Caki2 (cell line): ENCODE measurements at regions not wholly inside any gene's neighbourhood (a gene's known extent, or its start where the extent isn't known, plus 50 kb on each side); places are given as distances from the start of the nearest gene placed in this dataset.
"Not testable (repeated sequence)": the region's sequence is repeated elsewhere in the genome, so short reads cannot be mapped to it uniquely, and the experiment has no call there.

Experiments used
- DNase-seq: peaks from one replicate; pipeline ENCODE4 v3.0.0-alpha.2; 2015; ENCODE audit warnings: low read depth
- in situ Hi-C: cut with HindIII; loops from 2 replicates; pipeline ENCODE4 v1.10.0; 2016; ENCODE audit warnings: low sequenced_read_pairs, low pct_unique_long_range_greater_than_20kb, mixed read lengths

DNA sequence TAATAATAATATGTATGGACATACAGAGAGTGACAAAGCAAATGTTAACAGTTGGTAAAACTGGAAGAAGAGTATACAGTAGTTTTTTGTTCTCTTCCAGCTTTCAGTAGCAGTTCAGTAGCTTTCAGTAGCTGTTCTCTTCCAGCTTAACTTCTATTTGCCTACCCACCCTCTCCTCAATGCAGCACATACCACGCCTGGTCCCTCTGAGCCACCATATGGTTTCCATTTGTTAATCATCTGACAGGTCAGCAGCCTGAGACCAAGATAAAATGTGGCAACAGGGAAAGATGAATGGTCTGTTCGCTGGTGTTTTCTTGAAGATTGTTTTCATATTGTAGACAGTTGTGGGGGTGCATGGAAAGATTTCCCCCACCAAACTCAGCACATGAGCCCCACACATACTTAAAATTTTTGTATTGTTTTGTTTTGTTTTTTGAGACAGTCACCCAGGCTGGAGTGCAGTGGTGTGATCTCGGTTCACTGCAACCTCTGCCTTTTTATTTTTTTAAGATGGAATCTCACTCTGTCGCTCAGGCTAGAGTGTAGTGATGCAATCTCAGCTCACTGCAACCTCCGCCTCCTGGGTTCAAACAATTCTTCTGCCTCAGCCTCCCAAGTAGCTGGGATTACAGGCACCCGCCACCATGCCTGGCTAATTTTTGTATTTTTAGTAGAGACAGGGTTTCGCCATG lies 56.8 kb downstream of the ATP6V0E2 start:
- in situ Hi-C loops = not testable (repeated sequence)
- DNase-seq = peak; percentile 17

DNA sequence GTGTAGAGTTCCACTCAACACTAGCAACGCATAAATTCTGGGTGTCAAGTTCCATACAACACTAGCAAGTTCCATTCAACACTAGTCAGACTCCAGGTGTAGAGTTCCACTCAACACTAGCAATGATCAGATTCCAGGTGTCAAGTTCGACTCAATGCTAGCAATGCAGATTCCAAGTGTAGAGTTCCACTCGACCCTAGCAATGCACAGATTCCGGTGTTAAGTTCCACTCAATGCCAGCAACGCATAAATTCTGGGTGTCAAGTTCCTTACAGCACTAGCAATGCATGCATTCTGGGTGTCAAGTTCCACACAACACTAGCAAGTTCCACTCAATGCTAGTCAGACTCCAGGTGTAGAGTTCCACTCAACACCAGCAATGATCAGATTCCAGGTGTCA lies 60.0 kb downstream of the ATP6V0E2 start:
- in situ Hi-C loops = not testable (repeated sequence)

DNA sequence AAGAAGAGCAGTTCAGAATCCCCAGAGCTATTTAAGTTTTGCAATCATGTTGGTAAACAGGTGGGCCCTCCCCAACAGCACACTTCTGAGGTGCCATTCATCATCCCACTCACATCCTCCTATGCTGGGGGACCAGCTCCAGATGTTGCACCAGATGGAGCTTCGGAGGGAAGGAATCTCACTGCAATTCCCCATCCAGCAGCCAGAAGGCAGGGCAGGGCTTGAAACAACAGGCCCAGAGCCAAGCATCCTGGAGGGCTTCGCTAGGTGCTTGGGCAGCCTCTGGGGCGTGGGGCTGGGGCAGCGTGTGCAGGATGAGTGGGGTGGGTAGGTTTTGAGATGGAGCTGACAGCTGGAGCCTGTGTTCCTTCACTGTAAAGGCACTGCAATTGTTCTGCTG lies 73.6 kb downstream of the ATP6V0E2 start:
- in situ Hi-C loops, DNase-seq: not testable (repeated sequence)

More for the DNA sequence above, 60.0 kb downstream of the ATP6V0E2 start:
- not testable (repeated sequence) for DNase-seq

DNA sequence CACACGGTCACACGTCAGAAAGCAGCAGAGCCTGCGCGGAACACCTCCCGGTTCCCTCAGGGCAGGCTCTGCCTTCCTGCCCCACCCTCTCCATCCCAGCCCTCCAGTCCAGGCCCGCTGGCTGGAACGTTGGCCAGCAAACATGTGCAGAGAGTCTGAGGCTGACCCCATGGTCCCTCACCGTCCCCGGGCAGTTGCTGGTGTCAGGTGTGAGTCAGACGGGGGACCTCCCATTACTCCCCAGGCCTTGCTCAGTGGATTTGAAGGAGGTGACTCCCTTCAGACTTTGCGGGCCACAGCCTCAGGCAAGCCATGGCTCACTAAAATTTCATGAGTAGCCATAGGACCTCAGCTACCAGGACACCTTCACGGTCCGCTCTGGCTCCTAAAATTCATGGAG lies 74.7 kb downstream of the ATP6V0E2 start:
- in situ Hi-C loops, DNase-seq: not testable (repeated sequence)

DNA sequence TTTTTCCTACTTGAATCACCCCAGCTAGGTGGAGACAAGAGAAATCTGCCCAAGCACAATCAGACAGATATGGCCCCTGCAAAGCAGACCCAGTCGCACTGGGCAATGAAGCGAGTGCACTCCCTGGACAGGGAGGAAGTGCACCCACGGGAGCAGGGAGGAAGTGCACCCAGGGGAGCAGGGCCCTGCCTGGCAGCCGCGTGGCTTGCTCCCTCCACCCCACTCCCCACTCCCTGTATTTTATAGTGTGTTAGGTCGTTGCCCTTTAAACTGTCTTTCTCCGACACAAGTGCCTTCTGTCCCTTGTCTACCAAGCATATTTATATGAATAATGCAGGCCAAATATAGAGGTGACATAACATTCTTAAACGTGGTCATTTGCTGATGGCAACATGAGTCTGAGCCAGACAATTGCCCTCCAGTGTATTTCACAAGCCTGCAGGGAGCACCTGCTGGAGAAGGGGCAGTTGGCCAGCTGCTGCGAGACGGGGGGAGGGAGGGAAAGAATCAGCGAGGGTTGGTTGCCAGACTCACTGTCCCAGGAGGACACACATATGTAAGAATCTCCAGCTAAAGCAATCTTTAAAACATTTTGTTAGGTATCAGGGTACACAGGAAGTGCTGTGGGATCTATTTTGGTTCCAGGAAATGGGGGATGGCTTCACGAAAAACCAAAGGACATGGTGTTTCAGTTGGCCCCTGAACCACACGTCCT lies 76.3 kb downstream of the ATP6V0E2 start:
- in situ Hi-C loops, DNase-seq: not testable (repeated sequence)

DNA sequence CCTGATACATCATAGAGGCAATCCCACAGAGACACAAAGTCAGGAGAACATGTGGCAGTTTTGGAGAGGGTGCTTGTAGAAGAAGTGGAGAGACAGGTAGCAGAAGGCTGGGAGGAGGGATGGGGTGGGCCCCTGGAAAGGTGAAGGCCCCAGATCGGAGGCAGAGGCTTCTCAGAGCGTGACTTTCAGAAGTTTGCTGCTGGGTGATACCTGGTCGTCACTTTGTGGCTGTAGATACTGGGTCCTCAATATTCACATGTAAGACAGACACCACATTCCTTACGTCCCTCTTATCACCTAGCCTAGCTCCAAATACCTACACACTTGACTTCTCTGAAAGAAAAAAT lies 76.8 kb downstream of the ATP6V0E2 start:
- DNase-seq, in situ Hi-C loops: not testable (repeated sequence)

DNA sequence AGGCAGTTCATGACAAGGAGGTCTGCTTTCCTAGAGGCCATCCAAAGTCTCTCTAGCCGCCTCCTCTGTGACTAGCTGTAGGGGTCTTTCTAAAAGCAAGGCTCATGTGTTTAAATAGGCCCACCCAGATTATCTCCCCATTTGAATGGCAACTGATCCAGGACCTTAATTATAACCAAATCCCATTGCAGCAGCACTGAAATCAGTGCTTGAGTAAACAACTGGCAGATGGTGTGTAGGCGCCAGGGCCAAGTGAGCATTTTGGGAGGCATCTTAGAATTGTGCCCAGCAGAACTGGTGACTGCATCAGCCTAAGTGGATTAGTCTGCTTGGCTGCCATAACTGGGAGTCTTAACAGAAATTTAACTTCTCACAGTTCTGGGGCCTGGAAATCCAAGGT lies 77.8 kb downstream of the ATP6V0E2 start:
- in situ Hi-C loops, DNase-seq: not testable (repeated sequence)

DNA sequence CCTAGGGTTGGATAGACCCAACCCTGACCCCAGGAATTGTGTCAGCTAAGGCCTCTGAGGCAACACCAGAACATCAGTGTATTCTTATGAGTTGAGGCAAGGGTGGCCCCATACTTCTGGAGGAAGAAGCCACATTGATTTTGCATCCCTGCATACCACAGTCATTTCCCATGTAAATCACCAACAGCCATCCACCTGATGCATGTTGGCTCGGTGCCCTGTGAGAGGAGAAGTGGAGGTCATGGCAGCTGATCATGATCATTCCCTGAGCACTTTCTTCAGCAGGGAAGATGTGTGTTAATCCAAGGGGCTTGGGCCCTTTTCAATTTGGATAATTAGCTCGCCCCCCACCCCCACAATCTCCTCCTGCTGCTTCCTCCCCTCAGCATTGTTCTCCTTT lies 85.1 kb downstream of the ATP6V0E2 start:
- in situ Hi-C loops, DNase-seq: not testable (repeated sequence)

DNA sequence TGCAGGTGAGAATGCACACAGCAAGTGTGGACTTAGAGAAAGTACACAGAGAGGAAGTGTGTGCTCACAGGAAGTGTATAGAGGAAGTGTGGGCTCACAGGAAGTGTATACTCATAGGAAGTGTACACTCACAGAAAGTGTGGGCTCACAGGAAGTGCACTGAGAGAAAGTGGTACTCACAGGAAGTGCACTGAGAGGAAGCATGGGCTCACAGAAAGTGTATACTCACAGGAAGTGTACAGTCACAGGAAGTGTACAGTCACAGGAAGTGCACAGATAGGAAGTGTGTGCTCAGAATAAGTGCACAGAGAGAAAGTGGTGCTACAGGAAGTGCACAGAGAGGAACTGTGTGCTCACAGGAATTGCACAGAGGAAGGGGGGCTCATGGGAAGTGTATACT lies 87.1 kb downstream of the ATP6V0E2 start:
- in situ Hi-C loops, DNase-seq: not testable (repeated sequence)

DNA sequence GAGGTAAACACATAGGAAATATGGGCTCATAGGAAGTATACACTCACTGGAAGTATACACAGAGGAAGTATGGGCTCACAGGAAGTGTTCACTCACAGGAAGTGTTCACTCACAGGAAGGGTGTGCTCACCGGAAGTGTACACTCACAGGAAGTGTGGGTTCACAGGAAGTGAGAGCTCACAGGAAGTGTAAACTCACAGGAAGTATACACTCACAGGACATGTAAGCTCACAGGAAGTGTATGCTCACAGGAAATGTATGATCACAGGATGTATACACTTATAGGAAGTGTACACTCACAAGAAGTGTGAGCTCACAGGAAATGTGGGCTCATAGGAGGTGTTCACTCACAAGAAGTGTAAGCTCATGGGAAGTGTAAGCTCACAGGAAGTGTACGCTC lies 88.1 kb downstream of the ATP6V0E2 start:
- in situ Hi-C loops = not testable (repeated sequence)

DNA sequence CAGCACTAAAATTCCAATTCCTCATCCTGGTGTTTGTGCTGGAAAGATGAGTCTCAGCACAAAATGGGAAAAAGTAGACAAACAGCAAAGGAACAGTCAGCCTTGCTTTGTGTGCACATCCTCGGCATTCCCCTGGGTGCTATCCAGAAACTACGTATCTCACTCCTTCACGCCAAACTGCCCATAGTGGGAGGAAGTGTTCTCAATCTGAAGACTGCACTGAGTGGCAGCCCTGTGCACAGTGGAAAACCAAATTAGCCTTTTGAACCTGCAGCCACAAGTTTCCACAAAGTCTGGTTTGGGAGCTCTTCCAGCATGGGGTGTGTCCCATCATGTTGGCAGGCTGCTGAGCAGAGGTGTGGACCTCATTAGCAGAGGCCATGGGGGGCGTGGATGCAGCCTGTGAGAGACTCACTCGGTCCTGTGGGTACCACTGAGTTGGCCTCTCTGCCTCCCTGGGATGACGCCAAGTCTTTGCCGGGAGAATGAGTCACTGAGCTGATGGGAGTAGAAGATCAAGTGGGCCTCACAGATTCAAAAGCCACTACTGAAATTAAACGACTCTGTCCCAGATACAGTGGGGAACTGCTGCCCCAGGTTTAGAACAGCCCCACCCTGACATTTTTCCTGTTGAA lies 89.0 kb downstream of the ATP6V0E2 start:
- DNase-seq, in situ Hi-C loops: not testable (repeated sequence)

More for the DNA sequence above, 88.1 kb downstream of the ATP6V0E2 start:
- DNase-seq = not testable (repeated sequence)

DNA sequence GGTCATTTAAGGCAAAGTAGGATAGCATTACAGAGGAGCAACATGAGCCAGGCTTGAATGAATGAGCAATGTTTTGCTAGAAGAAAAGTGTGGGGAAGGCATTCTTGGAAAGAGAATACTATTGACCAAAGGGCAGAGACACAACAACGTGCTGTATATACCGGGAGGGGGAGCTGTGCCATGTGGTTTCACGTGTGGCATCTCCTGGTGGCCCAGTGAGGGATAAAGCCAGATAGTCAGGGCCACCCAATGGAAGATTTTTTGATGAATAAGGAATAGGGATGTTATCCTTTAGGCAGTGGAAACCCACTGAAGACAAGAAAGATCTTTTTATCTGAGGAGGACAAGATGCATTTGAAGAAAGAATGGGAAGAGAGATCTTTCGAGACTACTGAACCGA lies 90.2 kb downstream of the ATP6V0E2 start:
- in situ Hi-C loops, DNase-seq: not testable (repeated sequence)

DNA sequence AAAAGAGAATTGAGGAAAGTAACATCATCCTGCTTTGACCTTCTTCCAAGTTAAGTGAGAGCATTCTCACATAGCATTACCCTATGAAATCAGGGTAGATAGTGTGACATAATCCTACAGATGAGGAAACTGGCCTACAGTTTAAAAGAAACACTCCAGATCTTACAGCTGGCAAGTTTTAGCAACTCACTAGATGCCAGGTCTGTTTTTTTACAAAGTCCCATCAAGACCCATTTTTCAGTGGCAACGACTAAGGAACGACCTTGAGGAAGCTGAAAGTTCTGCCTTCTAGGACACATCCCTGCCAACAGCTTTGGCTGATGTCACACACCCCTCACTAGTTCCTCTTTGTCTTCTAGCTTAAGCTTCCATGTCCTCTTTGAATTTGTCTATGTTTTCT lies 92.7 kb downstream of the ATP6V0E2 start:
- DNase-seq, in situ Hi-C loops: not testable (repeated sequence)

DNA sequence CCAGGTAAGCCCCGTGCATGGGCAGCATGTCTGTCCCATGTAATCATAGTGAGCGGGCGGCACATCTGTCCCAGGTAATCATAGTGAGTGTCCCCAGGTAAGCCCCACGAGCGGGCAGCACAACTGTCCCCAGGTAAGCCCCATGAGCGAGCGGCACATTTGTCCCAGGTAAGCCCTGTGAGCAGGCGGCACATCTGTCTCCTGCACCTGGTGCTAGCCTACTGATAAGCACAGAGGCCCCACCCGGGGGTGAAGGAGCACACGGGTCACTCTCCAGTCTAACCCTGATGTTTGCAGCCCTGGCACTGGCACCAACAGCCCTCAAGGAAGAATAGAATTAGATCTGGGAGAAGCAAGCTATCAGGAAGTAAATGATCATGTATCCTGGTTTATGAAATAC lies 99.2 kb downstream of the ATP6V0E2 start:
- in situ Hi-C loops, DNase-seq: not testable (repeated sequence)

DNA sequence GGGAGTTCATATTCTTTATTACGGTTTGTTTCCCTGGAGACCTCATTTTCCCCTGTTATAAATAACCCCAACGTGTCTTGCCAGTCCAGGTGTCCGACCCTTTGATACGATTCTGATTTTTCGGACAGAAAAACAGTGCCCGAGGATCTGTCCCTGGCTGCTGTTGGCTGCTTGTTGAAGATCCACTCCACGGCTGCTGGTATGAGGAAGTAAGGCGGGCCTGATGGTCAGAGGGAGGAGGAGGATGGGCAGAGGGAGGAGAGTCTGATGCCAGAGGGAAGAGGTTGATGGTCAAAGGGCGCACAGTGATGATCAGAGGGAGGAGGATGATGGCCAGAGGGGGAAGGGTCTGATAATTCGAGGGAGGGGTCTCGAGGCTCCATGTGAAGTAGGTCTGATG lies 99.9 kb downstream of the ATP6V0E2 start:
- in situ Hi-C loops, DNase-seq: not testable (repeated sequence)

DNA sequence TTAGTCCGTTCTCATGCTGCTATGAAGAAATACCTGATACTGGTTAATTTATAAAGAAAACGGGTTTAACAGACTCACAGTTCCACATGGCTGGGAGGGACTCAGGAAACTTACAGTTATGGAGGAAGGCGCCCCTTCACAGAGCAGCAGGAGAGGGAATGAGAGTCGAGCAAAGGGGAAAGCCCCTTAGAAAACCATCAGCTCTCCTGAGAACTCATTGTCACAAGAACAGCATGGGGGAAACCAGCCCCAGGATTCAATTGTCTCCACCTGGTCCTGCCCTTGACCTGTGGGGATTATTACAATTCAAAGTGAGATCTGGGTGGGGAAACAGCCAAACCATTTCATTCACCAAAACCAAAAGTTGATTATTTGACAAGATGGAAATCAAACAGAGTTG lies 101.8 kb downstream of the ATP6V0E2 start:
- DNase-seq, in situ Hi-C loops: not testable (repeated sequence)

DNA sequence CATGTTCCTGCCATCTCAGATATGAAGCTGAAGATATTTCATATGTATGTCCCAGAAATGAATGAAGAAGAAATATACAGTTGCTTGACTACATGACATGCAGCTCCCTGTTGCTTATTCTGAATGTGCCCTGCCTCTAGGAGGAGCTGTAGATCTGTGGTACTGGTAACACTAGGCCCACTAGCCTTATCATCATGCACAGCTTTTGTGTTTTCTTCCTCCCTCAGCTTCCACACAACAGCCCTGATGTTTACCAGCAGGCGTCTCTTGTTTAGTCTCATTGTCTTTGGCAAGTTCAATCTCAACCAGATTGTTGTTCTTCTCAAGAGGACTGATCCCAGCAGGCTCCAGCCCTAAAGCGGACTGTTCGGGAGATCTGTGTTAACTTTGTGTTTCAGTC lies 104.8 kb downstream of the ATP6V0E2 start:
- in situ Hi-C loops, DNase-seq: not testable (repeated sequence)

DNA sequence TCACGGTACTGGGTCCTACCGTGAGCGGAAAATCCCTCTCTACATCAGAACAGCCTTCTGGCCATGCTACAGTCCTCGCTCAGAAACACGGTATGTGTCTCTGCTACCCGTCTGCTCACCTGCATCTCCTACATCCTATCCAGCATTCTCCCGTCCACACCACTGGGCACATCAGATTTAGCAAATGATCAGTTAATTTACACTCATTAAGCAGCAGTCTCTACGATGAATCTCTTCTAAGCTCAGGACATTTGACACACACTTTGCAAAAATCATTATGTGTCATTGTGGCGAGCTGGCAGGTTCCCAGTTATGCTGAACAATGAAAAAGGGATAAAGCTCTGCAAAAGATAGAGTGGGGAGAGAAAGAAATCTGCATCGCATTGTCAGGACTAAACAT lies 105.2 kb downstream of the ATP6V0E2 start:
- DNase-seq, in situ Hi-C loops: not testable (repeated sequence)

DNA sequence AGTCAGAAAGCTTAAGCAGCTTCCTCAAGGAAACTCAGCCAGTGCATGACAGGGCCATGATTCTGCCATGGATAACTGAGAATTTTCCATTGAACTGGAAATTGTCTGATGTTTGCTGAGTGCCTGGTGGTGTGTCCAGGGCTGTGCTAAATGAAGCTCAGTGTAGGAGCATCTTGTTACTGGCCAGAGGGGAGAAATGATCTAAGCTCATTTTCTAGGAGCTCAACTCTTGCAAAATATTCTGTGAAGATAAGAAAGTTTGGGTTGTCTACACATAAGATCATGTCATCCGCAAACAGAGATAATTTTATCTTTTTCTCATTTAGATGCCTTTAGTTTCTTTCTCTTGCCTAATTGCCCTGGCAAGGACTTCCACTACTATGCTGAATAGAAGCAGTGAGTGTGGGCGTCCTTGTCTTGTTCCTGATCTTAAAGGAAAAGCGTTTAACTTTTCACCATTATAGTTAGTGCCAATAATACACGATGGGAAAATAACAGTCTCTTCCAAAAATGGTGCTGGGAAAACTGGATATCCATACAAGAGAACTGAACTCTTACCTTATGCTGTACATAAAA lies 108.9 kb downstream of the ATP6V0E2 start:
- in situ Hi-C loops, DNase-seq: not testable (repeated sequence)
